ENCODE measurements at regions not wholly inside any gene's neighbourhood (a gene's known extent, or its start where the extent isn't known, plus 50 kb on each side); places are given as distances from the start of the nearest gene placed in this dataset.
A peak's percentile ranks its signal among the peaks of the same experiment; 100 is the strongest.

GRCh38 chr4:52292245-52292644 lies 241.1 kb downstream of the SPATA18 start:
- TF ChIP-seq CTCF (IDR thresholded peaks at IDR 0.05; ENCODE audit: control extremely low read depth in 1 of 3, insufficient read depth in 1 of 3, low read depth in 1 of 3, low read length in 3 of 3) (peak in 1 of 3 experiments; percentile 23; a peak in 1 of 4 replicates), POLR2A (IDR thresholded peaks at IDR 0.05; ENCODE audit: control extremely low read depth in 1 of 2, low read depth in 2 of 2, low read length in 2 of 2) (no peak), BRCA1 (IDR thresholded peaks at IDR 0.05; ENCODE audit: low read depth, low read length) (no peak)

All from H1 (cell line).